ENCODE measurements at regions not wholly inside any gene's neighbourhood (a gene's known extent, or its start where the extent isn't known, plus 50 kb on each side); places are given as distances from the start of the nearest gene placed in this dataset.
"Not testable (repeated sequence)": the region's sequence is repeated elsewhere in the genome, so short reads cannot be mapped to it uniquely, and the experiment has no call there.

GRCh38 chrX:138996268-138996667 lies 284.8 kb upstream of the FGF13 start:
- no peak for DNase-seq (ENCODE audit: low read depth)

GRCh38 chrX:138995458-138995857 lies 283.9 kb upstream of the FGF13 start:
- TF ChIP-seq CTCF (IDR thresholded peaks at IDR 0.05; ENCODE audit: low read depth, low read length, missing control alignments) = no peak
- no peak for DNase-seq (ENCODE audit: low read depth)
- H3K4me3 ChIP-seq (ENCODE audit: low read depth, low read length) = no peak overlapping the region

More at GRCh38 chrX:138996268-138996667, 284.8 kb upstream of the FGF13 start:
- H3K4me3 ChIP-seq (ENCODE audit: low read depth, low read length) = no peak overlapping the region
- TF ChIP-seq CTCF (IDR thresholded peaks at IDR 0.05; ENCODE audit: low read depth, low read length, missing control alignments) = no peak

- not testable (repeated sequence) for DNase-seq (ENCODE audit: low read depth); H3K4me3 ChIP-seq (ENCODE audit: low read depth, low read length)
Measured at GRCh38 chrX:138990425-138990824, 278.9 kb upstream of the FGF13 start.

GRCh38 chrX:138986866-138987265 lies 275.3 kb upstream of the FGF13 start:
- TF ChIP-seq CTCF (IDR thresholded peaks at IDR 0.05; ENCODE audit: low read depth, low read length, missing control alignments) = no peak
- no peak overlapping the region for H3K4me3 ChIP-seq (ENCODE audit: low read depth, low read length)
- no peak for DNase-seq (ENCODE audit: low read depth)

- no peak for TF ChIP-seq CTCF (IDR thresholded peaks at IDR 0.05; ENCODE audit: low read depth, low read length, missing control alignments)
- DNase-seq (ENCODE audit: low read depth) = no peak
- H3K4me3 ChIP-seq (ENCODE audit: low read depth, low read length) = no peak overlapping the region
Measured at GRCh38 chrX:138986235-138986634, 274.7 kb upstream of the FGF13 start.

- no peak overlapping the region for H3K4me3 ChIP-seq (ENCODE audit: low read depth, low read length)
- TF ChIP-seq CTCF (IDR thresholded peaks at IDR 0.05; ENCODE audit: low read depth, low read length, missing control alignments) = no peak
- DNase-seq (ENCODE audit: low read depth) = no peak
Measured at GRCh38 chrX:138982365-138982764, 270.8 kb upstream of the FGF13 start.

GRCh38 chrX:138964501-138964900 lies 253.0 kb upstream of the FGF13 start:
- TF ChIP-seq CTCF (IDR thresholded peaks at IDR 0.05; ENCODE audit: low read depth, low read length, missing control alignments) = no peak
- no peak for DNase-seq (ENCODE audit: low read depth)
- no peak overlapping the region for H3K4me3 ChIP-seq (ENCODE audit: low read depth, low read length)

- DNase-seq (ENCODE audit: low read depth); H3K4me3 ChIP-seq (ENCODE audit: low read depth, low read length): not testable (repeated sequence)
Measured at GRCh38 chrX:138962419-138962818, 250.9 kb upstream of the FGF13 start.
